Gastrocnemius medialis (tissue), 4 donors: ENCODE measurements at regions not wholly inside any gene's neighbourhood (a gene's known extent, or its start where the extent isn't known, plus 50 kb on each side); places are given as distances from the start of the nearest gene placed in this dataset.

Experiments used
- ATAC-seq, 2 donors: fragments of 150-250 bp; one replicate each; pipeline ENCODE4 v1.9.1; 2016
- DNase-seq, 2 donors: peaks; one replicate each; pipeline ENCODE4 v3.0.0-alpha.2; 2019
- H3K27ac ChIP-seq, 4 donors: fragments of 200-600 bp; sonication (generic); 1 replicate in 1 of 4; 2 replicates in 3 of 4; pipeline ENCODE4 v1.5.1; 2016 to 2018; ENCODE audit warnings: mild to moderate bottlenecking in 2 of 4, moderate library complexity in 1 of 4
- H3K27me3 ChIP-seq, 3 donors: fragments of 200-600 bp; sonication (generic) in 2 of 3; 1 replicate in 1 of 3; 2 replicates in 2 of 3; pipeline versions ENCODE4 v1.5.1 to v1.6.0; 2016 to 2019; ENCODE audit warnings: mild to moderate bottlenecking in 1 of 3, moderate library complexity in 1 of 3
- H3K36me3 ChIP-seq, 2 donors: fragments of 200-600 bp; sonication (generic) in 1 of 2; one replicate each; pipeline ENCODE4 v1.5.1; 2017 to 2018
- H3K4me1 ChIP-seq, 2 donors: fragments of 200-600 bp; sonication (generic) in 1 of 2; one replicate each; pipeline ENCODE4 v1.5.1; 2016 to 2017; ENCODE audit warnings: mild to moderate bottlenecking in 2 of 2
- H3K4me3 ChIP-seq, 4 donors: fragments of 200-600 bp; sonication (generic) in 3 of 4; 1 replicate in 1 of 4; 2 replicates in 3 of 4; pipeline ENCODE4 v1.5.1; 2016 to 2019; ENCODE audit warnings: mild to moderate bottlenecking in 2 of 4
- H3K9me3 ChIP-seq, 3 donors: fragments of 200-600 bp; sonication (generic) in 2 of 3; 1 replicate in 1 of 3; 2 replicates in 2 of 3; pipeline ENCODE4 v1.5.1; 2016 to 2019
- CTCF ChIP-seq, 5 experiments: fragments of 450-650 bp in 3 of 5; fragments of 200-600 bp in 2 of 5; sonication (generic) in 2 of 5; IDR thresholded peaks in 4 of 5; conservative IDR thresholded peaks in 1 of 5; 1 replicate in 4 of 5; 2 replicates in 1 of 5; pipeline ENCODE4 v1.5.1; 2016 to 2019; ENCODE audit warnings: antibody characterized with exemption in 5 of 5, mild to moderate bottlenecking in 3 of 5, moderate library complexity in 3 of 5
- POLR2A ChIP-seq, 2 donors: fragments of 450-650 bp; IDR thresholded peaks; one replicate each; pipeline ENCODE4 v1.6.1; 2017; ENCODE audit warnings: antibody characterized with exemption in 2 of 2, mild to moderate bottlenecking in 2 of 2, moderate library complexity in 2 of 2
- in situ Hi-C, 4 donors: fragments of 200-750 bp; cut with MboI; loops; one replicate each; pipeline versions ENCODE4 v1.15.0 to v1.8.0; 2017; ENCODE audit warnings: low sequenced_read_pairs in 4 of 4
- intact Hi-C: fragments of 100-400 bp; cut with DNase I; formaldehyde crosslinking; loops from one replicate; pipeline ENCODE4 v1.15.1; 2023; ENCODE audit warnings: low total_unique reads

- in situ Hi-C loops, result no loop called here
- H3K4me3 ChIP-seq, result no peak overlapping the region
- no peaks in the 10 kb centered on the region for H3K36me3 ChIP-seq
- intact Hi-C loops, result no loop called here
- ATAC-seq (no peak), DNase-seq (no peak)
- H3K4me1 ChIP-seq, result no peaks in the 10 kb centered on the region
- TF ChIP-seq CTCF (IDR thresholded peaks at IDR 0.05 in 4 of 5, conservative IDR thresholded peaks at IDR 0.05 in 1 of 5) (no peak), POLR2A (IDR thresholded peaks at IDR 0.05) (no peak)
- H3K27ac ChIP-seq, result no peak overlapping the region
- H3K9me3 ChIP-seq, result no peaks in the 10 kb centered on the region
- no peaks in the 10 kb centered on the region for H3K27me3 ChIP-seq
These were observed 172.3 kb upstream of the GRIP1 start for GRCh38 chr12:66851134-66851533.

- no peaks in the 10 kb centered on the region for H3K27me3 ChIP-seq
- intact Hi-C loops (no loop called here), in situ Hi-C loops (no loop called here)
- H3K9me3 ChIP-seq, result no peaks in the 10 kb centered on the region
- H3K4me1 ChIP-seq, result no peaks in the 10 kb centered on the region
- ATAC-seq (no peak), DNase-seq (no peak)
- H3K4me3 ChIP-seq, result no peak overlapping the region
- no peak overlapping the region for H3K27ac ChIP-seq
- no peak for TF ChIP-seq POLR2A (IDR thresholded peaks at IDR 0.05)
- no peak for TF ChIP-seq CTCF (IDR thresholded peaks at IDR 0.05 in 4 of 5, conservative IDR thresholded peaks at IDR 0.05 in 1 of 5)
- no peaks in the 10 kb centered on the region for H3K36me3 ChIP-seq
These were observed 173.2 kb upstream of the GRIP1 start for GRCh38 chr12:66852091-66852490.

- Histone ChIP-seq H3K27ac (no peak overlapping the region), H3K4me1 (no peaks in the 10 kb centered on the region), H3K36me3 (no peaks in the 10 kb centered on the region), H3K4me3 (no peak overlapping the region), H3K27me3 (no peaks in the 10 kb centered on the region), H3K9me3 (no peaks in the 10 kb centered on the region)
- DNase-seq (no peak), ATAC-seq (no peak)
- TF ChIP-seq POLR2A (IDR thresholded peaks at IDR 0.05), result no peak
- no peak for TF ChIP-seq CTCF (IDR thresholded peaks at IDR 0.05 in 4 of 5, conservative IDR thresholded peaks at IDR 0.05 in 1 of 5)
- in situ Hi-C loops (no loop called here), intact Hi-C loops (no loop called here)
These were observed 173.9 kb upstream of the GRIP1 start for GRCh38 chr12:66852765-66853164.

- no peaks in the 10 kb centered on the region for H3K27me3 ChIP-seq
- DNase-seq, result no peak
- no peak for TF ChIP-seq CTCF (IDR thresholded peaks at IDR 0.05 in 4 of 5, conservative IDR thresholded peaks at IDR 0.05 in 1 of 5)
- no peak for TF ChIP-seq POLR2A (IDR thresholded peaks at IDR 0.05)
- no peaks in the 10 kb centered on the region for H3K4me1 ChIP-seq
- H3K4me3 ChIP-seq, result no peak overlapping the region
- no peaks in the 10 kb centered on the region for H3K36me3 ChIP-seq
- intact Hi-C loops, result loop anchor here (5.0 kb wide), 2 partner anchors 173 to 1968 kb away; no protein-coding TSS in a partner anchor
- in situ Hi-C loops, result no loop called here
- ATAC-seq, result no peak
- no peaks in the 10 kb centered on the region for H3K9me3 ChIP-seq
- H3K27ac ChIP-seq, result no peak overlapping the region
These were observed 181.0 kb upstream of the GRIP1 start for GRCh38 chr12:66859751-66860440.
